ENCODE measurements at regions not wholly inside any gene's neighbourhood (a gene's known extent, or its start where the extent isn't known, plus 50 kb on each side); places are given as distances from the start of the nearest gene placed in this dataset.

- TF ChIP-seq CTCF (conservative IDR thresholded peaks at IDR 0.05; ENCODE audit: low read depth in 2 of 2) (no peak), EZH2phosphoT487 (IDR thresholded peaks at IDR 0.05; ENCODE audit: unreplicated experiment) (no peak), REST (IDR thresholded peaks at IDR 0.05; ENCODE audit: unreplicated experiment) (no peak), EZH2 (IDR thresholded peaks at IDR 0.05; ENCODE audit: low read depth, unreplicated experiment) (no peak), POLR2AphosphoS5 (IDR thresholded peaks at IDR 0.05; ENCODE audit: low read depth) (no peak), JUNB (IDR thresholded peaks at IDR 0.05; ENCODE audit: unreplicated experiment) (no peak), CREB1 (CRISPR knock-in tag; IDR thresholded peaks at IDR 0.05; ENCODE audit: low read depth) (no peak), ZNF331 (CRISPR knock-in tag; IDR thresholded peaks at IDR 0.05; ENCODE audit: low read depth) (no peak), STAT1 (IDR thresholded peaks at IDR 0.05; ENCODE audit: unreplicated experiment) (no peak), NANOG (IDR thresholded peaks at IDR 0.05; ENCODE audit: borderline replicate concordance) (no peak), ZNF114 (CRISPR knock-in tag; IDR thresholded peaks at IDR 0.05) (no peak)
These were observed 140.4 kb upstream of the COL3A1 start for GRCh38 chr2:188833799-188834198.
